ENCODE measurements at regions not wholly inside any gene's neighbourhood (a gene's known extent, or its start where the extent isn't known, plus 50 kb on each side); places are given as distances from the start of the nearest gene placed in this dataset.

GRCh38 chr12:46919666-46920400 is 94.0 kb upstream of the SLC38A4 start:
- DNase-seq, result no peak
- no peak overlapping the region for H3K27ac ChIP-seq
- H3K4me3 ChIP-seq, result no peak overlapping the region
- no peaks in the 10 kb centered on the region for H3K27me3 ChIP-seq
- 72 to 74% methylated on average over 9 of the region's 9 CpGs for WGBS, 2 donors
- H3K9me3 ChIP-seq, result no peaks in the 10 kb centered on the region
- no peaks in the 10 kb centered on the region for H3K36me3 ChIP-seq
- TF ChIP-seq POLR2A (IDR thresholded peaks at IDR 0.05) (no peak), CTCF (IDR thresholded peaks at IDR 0.05) (no peak), EP300 (IDR thresholded peaks at IDR 0.05) (no peak), POLR2AphosphoS5 (IDR thresholded peaks at IDR 0.05) (no peak)
- peaks cover 0 to 5% (median 1%) of the 10 kb centered on the region in 4 donors for H3K4me1 ChIP-seq
- no peak for ATAC-seq (ENCODE audit: low FRiP score in 2 of 2)

GRCh38 chr12:46920499-46920898 is 94.7 kb upstream of the SLC38A4 start:
- Histone ChIP-seq H3K27ac (no peak overlapping the region), H3K4me3 (no peak overlapping the region), H3K27me3 (no peaks in the 10 kb centered on the region), H3K9me3 (no peaks in the 10 kb centered on the region), H3K36me3 (no peaks in the 10 kb centered on the region), H3K4me1 (peaks cover 0 to 5% (median 1%) of the 10 kb centered on the region in 4 donors)
- no peak for TF ChIP-seq POLR2A (IDR thresholded peaks at IDR 0.05)
- TF ChIP-seq CTCF (IDR thresholded peaks at IDR 0.05), result no peak
- no peak for TF ChIP-seq POLR2AphosphoS5 (IDR thresholded peaks at IDR 0.05)
- no peak for TF ChIP-seq EP300 (IDR thresholded peaks at IDR 0.05)
- ATAC-seq (ENCODE audit: low FRiP score in 2 of 2), result no peak
- DNase-seq, result no peak
- WGBS, 2 donors, result 87 to 93% methylated on average over 1 of the region's 1 CpG

GRCh38 chr12:46921048-46921763 is 95.4 kb upstream of the SLC38A4 start:
- no peak for ATAC-seq (ENCODE audit: low FRiP score in 2 of 2)
- H3K27me3 ChIP-seq, result no peaks in the 10 kb centered on the region
- no peak for DNase-seq
- no peaks in the 10 kb centered on the region for H3K36me3 ChIP-seq
- TF ChIP-seq EP300 (IDR thresholded peaks at IDR 0.05) (no peak), POLR2AphosphoS5 (IDR thresholded peaks at IDR 0.05) (no peak), CTCF (IDR thresholded peaks at IDR 0.05) (no peak), POLR2A (IDR thresholded peaks at IDR 0.05) (no peak)
- WGBS, 2 donors, result 86 to 91% methylated on average over 3 of the region's 3 CpGs
- H3K4me3 ChIP-seq, result no peak overlapping the region
- no peaks in the 10 kb centered on the region for H3K9me3 ChIP-seq
- H3K27ac ChIP-seq, result peak overlapping the region in 2 of 4 donors; percentile 6 to 37
- peaks cover 0 to 5% (median under 1%) of the 10 kb centered on the region in 4 donors for H3K4me1 ChIP-seq

- 57 to 64% methylated on average over 1 of the region's 1 CpG for WGBS, 2 donors
These were observed 96.0 kb upstream of the SLC38A4 start for GRCh38 chr12:46921764-46922133.

More at GRCh38 chr12:46921764-46922133, 96.0 kb upstream of the SLC38A4 start:
- no peaks in the 10 kb centered on the region for H3K27me3 ChIP-seq
- H3K36me3 ChIP-seq, result no peaks in the 10 kb centered on the region
- peak overlapping the region in 2 of 4 donors; percentile 6 to 37 for H3K27ac ChIP-seq
- H3K9me3 ChIP-seq, result no peaks in the 10 kb centered on the region
- DNase-seq (no peak), ATAC-seq (ENCODE audit: low FRiP score in 2 of 2) (no peak)
- H3K4me3 ChIP-seq, result no peak overlapping the region
- peaks cover 0 to 5% (median 0%) of the 10 kb centered on the region in 4 donors for H3K4me1 ChIP-seq
- TF ChIP-seq POLR2A (IDR thresholded peaks at IDR 0.05) (no peak), POLR2AphosphoS5 (IDR thresholded peaks at IDR 0.05) (peak in 1 of 2 donors; percentile 8), CTCF (IDR thresholded peaks at IDR 0.05) (no peak)
